GM21717 (cell line): ENCODE measurements at regions not wholly inside any gene's neighbourhood (a gene's known extent, or its start where the extent isn't known, plus 50 kb on each side); places are given as distances from the start of the nearest gene placed in this dataset.

Source experiments
- ATAC-seq: cut with Tn5 transposase; IDR thresholded peaks from one replicate; pipeline ENCODE4 v1.9.1; 2021; ENCODE audit warnings: mild to moderate bottlenecking, moderate library complexity; ENCODE audit not compliant: unreplicated experiment

GRCh38 chrX:155694649-155695048 lies 81.9 kb upstream of the TMLHE start:
- ATAC-seq = no peak

DNA sequence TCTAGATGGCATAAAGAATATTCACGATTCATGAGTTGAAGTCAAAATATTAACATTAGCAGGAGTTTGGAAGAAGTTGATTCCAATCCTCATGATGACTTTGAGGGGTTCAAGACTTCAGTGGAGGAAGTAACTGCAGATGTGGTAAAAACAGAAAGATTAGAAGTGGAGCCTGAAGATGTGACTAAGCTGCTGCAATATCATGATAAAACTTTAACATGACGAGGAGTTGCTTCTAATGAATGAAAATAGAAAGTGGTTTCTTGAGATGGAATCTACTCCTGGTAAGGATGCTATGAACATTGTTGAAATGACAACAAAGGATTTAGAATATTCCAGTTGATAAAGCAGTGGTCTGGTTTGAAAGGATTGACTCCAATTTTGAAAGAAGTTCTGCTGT lies 70.1 kb upstream of the TMLHE start:
- no peak for ATAC-seq

DNA sequence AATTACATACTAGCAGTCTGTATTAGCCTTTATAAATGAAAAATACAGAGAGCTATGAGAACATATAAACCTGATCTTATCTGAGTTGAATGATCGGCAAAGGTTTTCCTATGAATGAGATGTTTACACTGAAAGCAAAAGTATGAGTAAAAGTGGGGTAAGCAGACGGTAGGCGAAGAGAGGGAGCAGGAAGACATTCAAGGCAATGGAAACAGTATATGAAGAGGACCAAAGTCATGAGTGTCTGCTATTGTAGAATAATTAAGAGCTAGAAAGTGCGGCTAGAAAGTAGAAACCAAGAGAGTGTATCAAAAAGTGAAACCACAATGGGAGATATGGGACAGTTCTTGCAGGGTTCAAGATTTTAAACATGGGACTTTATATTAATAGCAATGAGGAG lies 67.0 kb upstream of the TMLHE start:
- no peak for ATAC-seq

GRCh38 chrX:155673338-155673737 lies 60.6 kb upstream of the TMLHE start:
- no peak for ATAC-seq

DNA sequence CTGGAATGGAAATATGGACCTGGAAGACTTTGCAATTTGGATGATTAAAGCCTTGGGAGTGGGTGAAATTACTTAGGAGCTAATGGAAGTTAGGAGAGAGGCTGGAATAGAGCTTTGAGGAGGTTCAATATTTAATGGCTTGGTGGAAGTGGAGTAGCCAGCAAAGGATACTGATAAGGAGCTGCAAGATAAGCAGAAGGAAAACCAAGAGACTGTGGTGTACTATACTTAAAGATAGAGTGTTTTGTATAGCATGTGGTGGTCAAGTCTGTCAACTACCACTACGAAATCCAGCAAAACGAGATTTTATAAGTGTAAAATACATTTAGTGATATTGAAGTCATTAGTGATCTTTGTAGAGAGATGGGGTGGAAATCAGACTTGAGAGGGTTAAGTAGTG lies 54.0 kb upstream of the TMLHE start:
- ATAC-seq = no peak
